GM21447 (cell line): ENCODE measurements at regions not wholly inside any gene's neighbourhood (a gene's known extent, or its start where the extent isn't known, plus 50 kb on each side); places are given as distances from the start of the nearest gene placed in this dataset.

ENCODE experiments used
- ATAC-seq: cut with Tn5 transposase; IDR thresholded peaks from one replicate; pipeline ENCODE4 v1.9.1; 2021; ENCODE audit not compliant: unreplicated experiment

DNA sequence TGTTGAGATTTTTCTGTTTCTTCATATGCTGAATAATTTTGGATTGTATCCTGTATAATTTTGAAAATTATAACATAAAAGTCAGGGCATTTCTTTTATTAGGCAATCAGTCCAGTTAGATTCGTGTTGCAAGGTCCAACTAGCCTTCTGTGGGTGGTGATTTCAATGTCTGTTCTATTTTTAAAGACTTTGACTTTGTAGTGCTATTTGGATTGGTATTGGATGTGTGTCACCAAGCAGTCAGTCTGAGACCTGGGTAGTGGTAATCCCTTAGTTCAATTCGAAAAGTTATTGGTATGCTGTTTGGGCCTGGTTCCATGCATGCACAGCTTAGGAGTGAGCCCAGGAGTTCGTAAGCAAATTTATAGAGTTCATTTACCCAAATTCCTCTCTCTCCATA lies 82.2 kb downstream of the EPDR1 start:
- no peak for ATAC-seq

DNA sequence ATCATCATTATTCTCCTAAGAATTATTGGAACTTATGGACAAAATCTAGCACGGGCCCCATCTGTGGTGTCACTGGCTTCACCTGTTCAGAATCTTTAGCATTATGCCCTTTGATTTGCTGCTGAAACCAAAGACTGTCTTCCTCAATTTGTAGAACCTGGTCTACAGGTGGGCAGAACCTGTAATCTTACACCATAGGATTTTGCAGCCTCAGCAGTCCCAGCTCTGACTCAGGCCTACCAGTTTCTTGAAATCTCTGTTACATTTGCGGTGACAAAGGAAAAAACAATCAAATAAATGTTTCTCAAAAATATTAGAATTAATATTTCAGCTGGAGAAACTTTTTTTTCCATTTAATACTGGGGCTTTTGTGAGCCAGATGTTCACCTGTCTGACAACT lies 86.1 kb downstream of the EPDR1 start:
- ATAC-seq, result no peak

DNA sequence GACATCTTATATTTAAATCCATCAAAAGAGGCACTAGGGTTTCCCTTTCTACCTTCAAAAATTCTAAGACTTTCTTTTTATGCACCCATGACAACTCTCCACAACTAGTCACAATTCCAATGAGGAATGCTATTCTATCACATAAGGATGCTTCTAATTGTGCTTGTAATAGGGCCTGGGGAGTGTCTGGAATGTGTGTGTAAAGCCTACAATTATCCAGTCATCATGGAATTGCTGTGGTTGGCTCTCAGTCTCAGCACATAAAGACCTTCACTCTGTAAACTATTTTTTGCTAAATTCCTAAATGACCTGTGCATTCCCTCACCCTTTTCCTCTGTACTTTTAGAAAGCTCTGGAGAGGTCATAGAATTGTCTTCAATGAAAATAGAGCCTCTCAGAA lies 86.7 kb downstream of the EPDR1 start:
- no peak for ATAC-seq

DNA sequence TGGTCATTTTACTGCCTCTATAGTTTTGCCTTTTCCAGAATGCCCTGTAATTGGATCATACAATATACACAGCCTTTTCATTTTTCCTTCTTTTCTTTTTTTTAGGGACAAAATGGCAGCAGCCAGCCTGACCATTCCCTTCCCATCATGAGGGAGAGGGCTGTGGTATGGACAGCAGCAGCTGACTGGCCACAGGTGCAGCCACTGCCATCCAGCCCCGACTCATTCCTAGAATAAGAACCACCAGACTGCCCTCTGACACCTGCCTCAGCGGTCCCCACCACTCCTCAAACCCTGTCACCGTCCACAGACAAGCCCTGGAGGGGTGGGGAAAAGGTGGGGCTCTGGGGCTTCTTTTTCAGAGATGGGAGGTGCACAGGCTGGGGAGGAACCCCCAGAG lies 92.8 kb downstream of the EPDR1 start:
- no peak for ATAC-seq

GRCh38 chr7:38016567-38016966 lies 96.1 kb downstream of the EPDR1 start:
- ATAC-seq, result no peak

DNA sequence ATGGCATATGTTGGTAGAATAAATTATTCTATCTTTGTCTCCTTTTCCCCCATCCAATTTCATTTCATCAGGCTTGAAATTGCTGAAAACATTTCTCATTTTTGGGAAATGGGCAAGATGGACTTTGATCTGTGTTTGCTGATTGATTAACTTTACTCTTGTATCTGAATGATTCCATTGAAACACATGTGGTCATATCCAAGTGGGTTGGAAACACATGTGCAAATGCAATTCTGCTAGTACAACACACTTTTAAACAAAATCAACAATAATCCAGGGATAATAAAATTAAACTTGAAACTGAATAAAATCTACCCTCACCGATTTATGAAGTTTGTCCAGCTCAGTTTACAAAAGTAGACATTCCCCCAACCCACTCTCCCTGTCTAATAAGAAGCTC lies 96.9 kb downstream of the EPDR1 start:
- no peak for ATAC-seq

DNA sequence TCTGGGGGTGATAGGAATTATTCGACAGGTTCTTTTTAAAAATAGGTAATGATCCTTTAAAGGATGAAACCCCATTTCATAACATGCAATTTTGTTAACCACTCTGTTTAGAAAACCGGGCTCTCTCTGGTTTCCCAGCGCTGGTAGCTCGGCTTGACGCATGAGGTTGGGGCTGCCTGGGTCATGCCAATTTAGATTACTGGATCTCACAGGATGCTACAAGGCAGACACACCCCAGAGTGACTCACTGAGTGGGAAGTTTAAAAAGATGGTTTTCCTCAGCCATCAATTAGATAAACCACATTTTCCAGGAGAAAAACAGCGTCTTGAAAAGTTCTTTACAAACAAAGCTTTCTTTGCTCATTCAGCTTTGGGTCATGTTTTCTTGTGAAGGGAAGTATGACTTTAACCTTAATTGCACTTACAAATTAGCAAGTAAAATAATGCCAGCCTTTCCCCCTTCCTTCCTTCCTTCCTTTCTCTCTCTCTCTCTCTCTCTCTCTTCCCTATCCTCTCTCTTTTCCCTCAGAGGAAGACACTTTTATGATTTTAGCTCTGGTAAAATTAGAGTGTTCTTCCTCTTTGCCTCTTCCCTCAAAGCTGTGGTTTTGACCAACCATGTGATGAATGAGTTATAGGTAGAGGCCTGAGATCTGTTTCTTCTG lies 99.8 kb downstream of the EPDR1 start:
- ATAC-seq, result no peak

DNA sequence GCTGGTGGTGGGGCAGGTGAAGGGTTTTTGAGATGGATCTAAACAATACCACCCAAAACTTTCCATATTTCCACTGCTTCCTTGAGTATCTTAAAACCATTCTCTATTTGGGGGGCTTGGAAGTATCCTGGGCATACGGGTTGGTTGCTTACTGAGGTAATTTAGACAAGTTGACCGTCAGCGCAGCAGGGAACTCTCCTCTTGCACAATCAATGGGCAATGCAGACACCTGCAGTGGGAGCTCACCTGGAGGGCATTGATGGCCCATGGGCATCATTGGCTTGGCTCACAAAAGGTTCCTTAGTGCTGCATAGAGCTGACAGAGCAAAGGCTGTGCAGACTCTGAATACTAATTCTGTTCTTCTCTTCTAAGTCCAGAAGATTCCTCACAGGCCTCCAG lies 101.5 kb downstream of the EPDR1 start:
- no peak for ATAC-seq

GRCh38 chr7:38025815-38026214 lies 105.4 kb downstream of the EPDR1 start:
- ATAC-seq, result no peak

DNA sequence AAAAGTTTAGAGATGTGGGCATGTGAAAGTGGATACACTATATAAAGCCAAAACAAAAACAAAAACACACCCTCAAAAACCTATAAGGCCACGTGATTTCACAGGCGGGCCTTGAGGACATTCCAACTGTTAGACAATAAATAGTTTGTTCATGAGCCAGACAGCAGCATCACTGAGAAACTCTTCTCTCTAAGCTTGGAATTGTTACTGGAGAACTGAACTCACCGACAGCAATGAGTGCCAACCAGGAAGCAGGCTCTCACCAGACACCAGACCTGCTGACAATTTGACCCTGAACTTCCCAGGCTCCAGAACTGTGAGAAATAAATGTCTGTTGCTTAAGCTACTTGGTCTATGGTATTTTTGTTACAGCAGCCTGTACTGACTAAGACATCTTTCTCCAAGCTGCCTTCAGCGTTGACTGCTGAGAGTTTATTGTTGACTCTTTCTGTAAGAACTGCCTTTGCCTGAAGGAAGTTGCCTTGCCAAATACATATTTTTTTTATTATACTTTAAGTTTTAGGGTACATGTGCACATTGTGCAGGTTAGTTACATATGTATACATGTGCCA lies 107.5 kb downstream of the EPDR1 start:
- ATAC-seq, result no peak

GRCh38 chr7:38034062-38034908 lies 113.8 kb downstream of the EPDR1 start:
- no peak for ATAC-seq

DNA sequence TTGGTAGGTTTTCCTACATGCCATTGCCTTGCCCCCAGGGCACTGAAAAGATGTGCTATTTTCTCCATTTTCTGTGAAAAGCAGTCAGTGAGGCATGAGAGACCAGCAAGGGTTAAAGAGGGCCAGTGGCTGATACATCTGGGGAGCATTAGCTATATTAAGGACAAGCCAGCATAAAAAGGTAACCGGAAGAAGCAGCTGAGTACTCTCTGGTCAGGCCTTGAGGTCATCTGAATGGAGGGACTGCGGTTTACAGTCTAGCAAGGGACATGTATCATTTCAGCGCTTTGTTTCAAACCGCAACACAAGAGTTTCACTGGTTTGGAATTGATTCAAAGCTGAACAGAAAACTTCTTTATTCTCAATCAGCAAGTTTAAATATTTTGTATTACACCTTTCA lies 120.4 kb downstream of the EPDR1 start:
- ATAC-seq, result no peak

- no peak for ATAC-seq
Observed at GRCh38 chr7:38049679-38050078, 128.4 kb upstream of the STARD3NL start.

- ATAC-seq, result no peak
Observed at GRCh38 chr7:38051311-38051710, 126.7 kb upstream of the STARD3NL start.

GRCh38 chr7:38051786-38052185 lies 126.3 kb upstream of the STARD3NL start:
- ATAC-seq, result no peak

DNA sequence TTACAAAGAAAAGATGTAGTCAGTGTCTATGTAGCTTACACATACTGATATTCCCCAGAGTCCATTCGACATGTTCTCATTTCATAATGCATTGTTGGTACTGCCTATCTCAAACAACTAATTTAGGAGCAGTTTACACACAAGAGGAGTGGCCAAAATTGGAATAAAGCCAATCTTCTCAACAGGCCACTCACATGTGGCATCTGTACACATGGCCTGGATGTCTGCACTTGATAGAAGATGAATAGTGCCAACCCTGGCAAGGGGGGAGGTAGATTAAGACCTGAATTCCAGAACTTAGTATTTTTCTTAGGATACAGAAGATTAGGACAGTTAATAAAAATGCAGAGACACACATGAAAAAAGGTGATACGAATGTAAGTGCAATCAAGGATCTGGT lies 125.3 kb upstream of the STARD3NL start:
- no peak for ATAC-seq

DNA sequence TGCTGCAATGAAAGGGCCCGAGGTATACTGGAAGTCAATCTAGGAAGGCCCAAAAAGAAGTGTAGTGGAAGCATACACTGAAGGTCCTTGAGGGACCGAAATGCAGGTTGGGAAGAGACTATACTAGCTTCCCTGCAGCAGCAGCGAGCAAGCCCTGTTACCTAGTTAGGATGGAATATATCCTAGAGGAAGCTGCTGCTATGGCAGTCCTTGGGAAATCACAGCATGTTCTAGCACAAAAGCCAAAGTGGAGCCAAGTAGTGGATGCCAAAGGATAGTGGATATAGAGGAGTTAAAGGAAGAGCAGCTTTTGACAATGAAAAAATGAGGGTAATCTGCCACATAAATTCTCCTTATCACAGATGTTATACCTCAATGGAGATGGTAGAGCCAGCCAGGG lies 123.8 kb upstream of the STARD3NL start:
- no peak for ATAC-seq

DNA sequence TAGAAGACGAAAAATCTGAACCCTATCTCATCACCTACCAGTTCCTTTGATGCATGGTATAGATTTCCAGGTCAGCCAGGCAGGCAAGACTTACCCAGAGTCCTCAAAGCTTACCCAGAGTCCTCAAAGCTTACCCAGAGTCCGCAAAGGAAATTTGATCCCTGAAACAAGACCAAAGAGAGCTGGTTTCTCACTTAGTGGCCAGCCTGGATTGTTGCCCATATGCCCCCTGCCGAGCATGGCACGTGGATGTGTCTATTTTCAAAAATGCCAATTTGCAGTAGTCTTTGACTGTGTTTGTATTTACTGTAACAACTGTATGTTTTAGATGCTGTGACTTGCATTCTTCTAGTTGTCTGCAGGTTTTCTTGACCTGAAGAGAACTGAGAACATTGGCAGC lies 120.2 kb upstream of the STARD3NL start:
- no peak for ATAC-seq

DNA sequence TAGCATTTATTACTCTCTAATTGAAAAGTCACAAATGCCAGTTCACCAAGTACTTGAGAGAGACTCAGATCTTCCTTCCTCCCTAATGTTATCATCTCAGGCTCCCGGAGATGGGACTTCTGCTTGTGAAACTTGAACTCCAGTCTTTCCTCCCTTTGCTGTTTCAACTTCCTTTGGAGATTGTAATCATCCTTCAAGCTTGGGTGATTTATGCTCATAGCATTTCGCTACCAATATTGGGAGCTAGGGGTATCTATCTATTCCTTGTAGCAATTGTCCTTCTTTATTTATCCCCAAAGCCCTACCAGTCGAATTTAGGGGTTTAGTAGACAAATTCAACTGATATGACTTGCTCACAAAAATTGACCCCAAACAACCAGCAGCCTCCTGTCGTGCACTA lies 117.9 kb upstream of the STARD3NL start:
- ATAC-seq, result no peak

- no peak for ATAC-seq
Observed at GRCh38 chr7:38060637-38061036, 117.4 kb upstream of the STARD3NL start.

GRCh38 chr7:38066391-38066790 lies 111.7 kb upstream of the STARD3NL start:
- ATAC-seq, result no peak

DNA sequence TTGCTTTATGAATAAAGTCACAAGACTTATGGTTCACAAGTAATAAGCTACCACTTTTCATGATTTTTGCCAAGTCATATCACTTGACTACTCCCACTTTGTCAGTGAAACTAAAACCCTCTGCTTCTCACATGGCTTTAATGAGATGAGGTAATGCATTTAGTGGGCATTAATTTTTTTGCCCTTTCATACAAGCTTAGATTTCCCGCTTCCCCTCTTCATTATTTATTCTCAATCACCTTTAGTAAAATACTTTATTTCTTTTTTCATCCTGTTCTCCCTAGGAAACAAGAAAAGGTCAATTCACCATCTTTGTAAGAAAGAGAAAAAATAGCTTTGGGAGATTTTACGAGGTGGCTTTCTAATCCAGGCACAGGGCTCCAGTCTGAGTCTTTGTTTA lies 109.6 kb upstream of the STARD3NL start:
- no peak for ATAC-seq
